GM18868 (cell line): ENCODE measurements at regions not wholly inside any gene's neighbourhood (a gene's known extent, or its start where the extent isn't known, plus 50 kb on each side); places are given as distances from the start of the nearest gene placed in this dataset.

Experiments used
- ATAC-seq: cut with Tn5 transposase; IDR thresholded peaks from one replicate; pipeline ENCODE4 v1.9.1; 2021; ENCODE audit warnings: mild to moderate bottlenecking, moderate library complexity; ENCODE audit not compliant: unreplicated experiment

- no peak for ATAC-seq
These were observed 288.1 kb upstream of the GPC6 start for GRCh38 chr13:92938486-92939020.

GRCh38 chr13:92941167-92941566 is 285.4 kb upstream of the GPC6 start:
- no peak for ATAC-seq

GRCh38 chr13:92947770-92948434 is 278.7 kb upstream of the GPC6 start:
- ATAC-seq, result peak; percentile 74

- no peak for ATAC-seq
These were observed 275.8 kb upstream of the GPC6 start for GRCh38 chr13:92950771-92951170.

GRCh38 chr13:92951273-92951890 is 275.2 kb upstream of the GPC6 start:
- no peak for ATAC-seq

GRCh38 chr13:92952161-92952560 is 274.4 kb upstream of the GPC6 start:
- no peak for ATAC-seq

- ATAC-seq, result no peak
These were observed 271.9 kb upstream of the GPC6 start for GRCh38 chr13:92954746-92955145.

- ATAC-seq, result no peak
These were observed 266.8 kb upstream of the GPC6 start for GRCh38 chr13:92959790-92960189.

GRCh38 chr13:92963029-92963428 is 263.6 kb upstream of the GPC6 start:
- no peak for ATAC-seq

- ATAC-seq, result no peak
These were observed 260.3 kb upstream of the GPC6 start for GRCh38 chr13:92966341-92966740.

GRCh38 chr13:92966900-92967299 is 259.7 kb upstream of the GPC6 start:
- ATAC-seq, result no peak

- no peak for ATAC-seq
These were observed 258.7 kb upstream of the GPC6 start for GRCh38 chr13:92967923-92968322.

GRCh38 chr13:92972751-92973150 is 253.9 kb upstream of the GPC6 start:
- ATAC-seq, result no peak

GRCh38 chr13:92974905-92975429 is 251.6 kb upstream of the GPC6 start:
- no peak for ATAC-seq

GRCh38 chr13:92976657-92977056 is 249.9 kb upstream of the GPC6 start:
- ATAC-seq, result no peak

- no peak for ATAC-seq
These were observed 242.5 kb upstream of the GPC6 start for GRCh38 chr13:92984151-92984550.

- ATAC-seq, result no peak
These were observed 237.3 kb upstream of the GPC6 start for GRCh38 chr13:92989301-92989700.

- no peak for ATAC-seq
These were observed 234.9 kb upstream of the GPC6 start for GRCh38 chr13:92991692-92992091.

- ATAC-seq, result no peak
These were observed 232.6 kb upstream of the GPC6 start for GRCh38 chr13:92994056-92994455.

GRCh38 chr13:93001866-93002461 is 224.6 kb upstream of the GPC6 start:
- ATAC-seq, result no peak

GRCh38 chr13:93003531-93003930 is 223.1 kb upstream of the GPC6 start:
- ATAC-seq, result no peak

- no peak for ATAC-seq
These were observed 221.7 kb upstream of the GPC6 start for GRCh38 chr13:93004919-93005318.
